Large intestine (tissue), 3 donors: ENCODE measurements at regions not wholly inside any gene's neighbourhood (a gene's known extent, or its start where the extent isn't known, plus 50 kb on each side); places are given as distances from the start of the nearest gene placed in this dataset.

ENCODE experiments used
- DNase-seq, 2 donors: peaks; one replicate each; pipeline versions ENCODE4 v3.0.0 to v3.0.0-alpha.2; 2013
- H3K27ac ChIP-seq: one replicate; pipeline ENCODE4 v1.5.1; 2013; ENCODE audit warnings: low read length
- H3K27me3 ChIP-seq: 2 replicates; pipeline ENCODE4 v1.6.1; 2013; ENCODE audit warnings: low read length; ENCODE audit not compliant: control insufficient read depth, insufficient read depth
- H3K36me3 ChIP-seq: 2 replicates; pipeline ENCODE4 v1.6.1; 2013; ENCODE audit warnings: low read length; ENCODE audit not compliant: control insufficient read depth, insufficient read depth
- H3K4me1 ChIP-seq: one replicate; pipeline ENCODE4 v1.6.1; 2013; ENCODE audit warnings: low read length; ENCODE audit not compliant: control insufficient read depth, insufficient read depth
- H3K4me3 ChIP-seq: one replicate; pipeline ENCODE4 v1.5.1; 2013; ENCODE audit warnings: low read length
- H3K9me3 ChIP-seq: one replicate; pipeline ENCODE4 v1.6.1; 2013; ENCODE audit warnings: mild to moderate bottlenecking, low read depth, low read length, moderate library complexity; ENCODE audit not compliant: control insufficient read depth
- WGBS: methylation state at CpG from one replicate; pipeline ENCODE4 v1.1.5; 2013; ENCODE audit warnings: low lambda C conversion rate; ENCODE audit not compliant: insufficient coverage; 5-methylcytosine and 5-hydroxymethylcytosine counted together

GRCh38 chr14:30296931-30297405 is 262.0 kb upstream of the G2E3 start:
- H3K4me3 ChIP-seq, result no peak overlapping the region
- H3K27me3 ChIP-seq, result peaks cover 2% of the 10 kb centered on the region
- H3K9me3 ChIP-seq, result no peaks in the 10 kb centered on the region
- H3K4me1 ChIP-seq, result peaks cover 9% of the 10 kb centered on the region
- no CpG with 5 or more reads among the region's 11 CpGs for WGBS
- no peak for DNase-seq
- no peaks in the 10 kb centered on the region for H3K36me3 ChIP-seq
- no peak overlapping the region for H3K27ac ChIP-seq

- no peak overlapping the region for H3K4me3 ChIP-seq
- no peak for DNase-seq
- peaks cover 3% of the 10 kb centered on the region for H3K4me1 ChIP-seq
- H3K27ac ChIP-seq, result no peak overlapping the region
- no peaks in the 10 kb centered on the region for H3K36me3 ChIP-seq
- no CpG with 5 or more reads among the region's 10 CpGs for WGBS
- no peaks in the 10 kb centered on the region for H3K9me3 ChIP-seq
- H3K27me3 ChIP-seq, result peaks cover 2% of the 10 kb centered on the region
These were observed 260.8 kb upstream of the G2E3 start for GRCh38 chr14:30297876-30298795.

- DNase-seq, result no peak
- Histone ChIP-seq H3K27ac (no peak overlapping the region), H3K4me3 (no peak overlapping the region), H3K27me3 (peaks cover 2% of the 10 kb centered on the region), H3K9me3 (no peaks in the 10 kb centered on the region), H3K36me3 (no peaks in the 10 kb centered on the region), H3K4me1 (no peaks in the 10 kb centered on the region)
- WGBS, result 72% methylated on average over 5 of the region's 8 CpGs
These were observed 259.0 kb upstream of the G2E3 start for GRCh38 chr14:30299915-30300314.

- Histone ChIP-seq H3K9me3 (no peaks in the 10 kb centered on the region), H3K4me3 (no peak overlapping the region), H3K4me1 (no peaks in the 10 kb centered on the region), H3K36me3 (no peaks in the 10 kb centered on the region), H3K27ac (no peak overlapping the region), H3K27me3 (no peaks in the 10 kb centered on the region)
- WGBS, result 89% methylated on average over 1 of the region's 1 CpG
- DNase-seq, result no peak
These were observed 255.6 kb upstream of the G2E3 start for GRCh38 chr14:30303350-30303749.

- Histone ChIP-seq H3K27me3 (no peaks in the 10 kb centered on the region), H3K4me1 (no peaks in the 10 kb centered on the region), H3K4me3 (no peak overlapping the region), H3K9me3 (no peaks in the 10 kb centered on the region), H3K36me3 (no peaks in the 10 kb centered on the region), H3K27ac (no peak overlapping the region)
- DNase-seq, result no peak
- whole genome bisulfite sequencing, result 80% methylated on average over 1 of the region's 1 CpG
These were observed 253.6 kb upstream of the G2E3 start for GRCh38 chr14:30305346-30305745.

GRCh38 chr14:30309405-30309804 is 249.6 kb upstream of the G2E3 start:
- no CpG with 5 or more reads among the region's 2 CpGs for WGBS
- H3K27ac ChIP-seq, result no peak overlapping the region
- H3K36me3 ChIP-seq, result no peaks in the 10 kb centered on the region
- no peaks in the 10 kb centered on the region for H3K27me3 ChIP-seq
- no peak for DNase-seq
- H3K9me3 ChIP-seq, result no peaks in the 10 kb centered on the region
- no peaks in the 10 kb centered on the region for H3K4me1 ChIP-seq
- no peak overlapping the region for H3K4me3 ChIP-seq

GRCh38 chr14:30312214-30312613 is 246.7 kb upstream of the G2E3 start:
- Histone ChIP-seq H3K4me3 (no peak overlapping the region), H3K4me1 (no peaks in the 10 kb centered on the region), H3K9me3 (no peaks in the 10 kb centered on the region), H3K36me3 (no peaks in the 10 kb centered on the region), H3K27ac (no peak overlapping the region), H3K27me3 (no peaks in the 10 kb centered on the region)
- DNase-seq, result no peak
- WGBS, result no CpG with 5 or more reads among the region's 1 CpG

- no peak for DNase-seq
- Histone ChIP-seq H3K27ac (no peak overlapping the region), H3K4me3 (no peak overlapping the region), H3K27me3 (no peaks in the 10 kb centered on the region), H3K36me3 (no peaks in the 10 kb centered on the region), H3K4me1 (no peaks in the 10 kb centered on the region), H3K9me3 (no peaks in the 10 kb centered on the region)
- no CpG with 5 or more reads among the region's 4 CpGs for WGBS
These were observed 241.2 kb upstream of the G2E3 start for GRCh38 chr14:30317729-30318128.

- Histone ChIP-seq H3K27ac (no peak overlapping the region), H3K4me3 (no peak overlapping the region), H3K36me3 (no peaks in the 10 kb centered on the region), H3K9me3 (no peaks in the 10 kb centered on the region), H3K4me1 (no peaks in the 10 kb centered on the region), H3K27me3 (no peaks in the 10 kb centered on the region)
- WGBS, result no CpG with 5 or more reads among the region's 1 CpG
- no peak for DNase-seq
These were observed 236.1 kb upstream of the G2E3 start for GRCh38 chr14:30322819-30323218.

GRCh38 chr14:30330033-30330432 is 228.9 kb upstream of the G2E3 start:
- H3K4me1 ChIP-seq, result no peaks in the 10 kb centered on the region
- H3K9me3 ChIP-seq, result no peaks in the 10 kb centered on the region
- no peaks in the 10 kb centered on the region for H3K27me3 ChIP-seq
- WGBS, result 100% methylated on average over 1 of the region's 6 CpGs
- no peaks in the 10 kb centered on the region for H3K36me3 ChIP-seq
- no peak for DNase-seq
- H3K27ac ChIP-seq, result no peak overlapping the region
- H3K4me3 ChIP-seq, result no peak overlapping the region

- no peak for DNase-seq
- Histone ChIP-seq H3K4me1 (no peaks in the 10 kb centered on the region), H3K27ac (no peak overlapping the region), H3K4me3 (no peak overlapping the region), H3K9me3 (no peaks in the 10 kb centered on the region), H3K36me3 (no peaks in the 10 kb centered on the region), H3K27me3 (no peaks in the 10 kb centered on the region)
These were observed 228.5 kb upstream of the G2E3 start for GRCh38 chr14:30330445-30330844.
